SK-N-SH (cell line): ENCODE measurements at regions not wholly inside any gene's neighbourhood (a gene's known extent, or its start where the extent isn't known, plus 50 kb on each side); places are given as distances from the start of the nearest gene placed in this dataset.

Source experiments
- JUND ChIP-seq: IDR thresholded peaks from 2 replicates; pipeline ENCODE4 v1.4.0; 2012
- MEF2A ChIP-seq: IDR thresholded peaks from 2 replicates; pipeline ENCODE4 v1.4.0; 2012; ENCODE audit warnings: low read depth, borderline replicate concordance
- RAD21 ChIP-seq: IDR thresholded peaks from 2 replicates; pipeline ENCODE4 v1.6.1; 2012; ENCODE audit warnings: mild to moderate bottlenecking, low read length

DNA sequence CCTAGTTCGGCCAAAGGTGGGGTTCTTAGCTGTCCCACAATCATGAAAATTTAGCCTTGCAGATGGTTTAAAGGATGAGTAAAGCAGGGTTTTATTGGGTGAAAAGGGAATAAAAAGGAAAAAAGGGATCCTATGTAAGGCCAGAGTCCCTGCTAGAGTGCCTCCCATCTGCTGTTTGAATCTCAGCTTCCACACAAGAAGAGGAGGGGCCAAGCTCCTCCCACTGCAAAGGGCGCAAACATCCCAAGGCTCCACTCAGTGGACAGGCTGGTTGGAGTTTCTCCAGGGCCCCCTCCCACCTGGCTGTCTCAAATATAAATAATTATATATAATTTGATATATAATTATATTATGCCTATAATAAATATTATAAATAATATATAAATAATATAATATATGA is 1272.1 kb upstream of the PCDH20 start:
- TF ChIP-seq JUND, result no peak
- no peak for TF ChIP-seq MEF2A
- TF ChIP-seq RAD21, result no peak
